Superior temporal gyrus (tissue), 1 donor: ENCODE measurements at regions not wholly inside any gene's neighbourhood (a gene's known extent, or its start where the extent isn't known, plus 50 kb on each side); places are given as distances from the start of the nearest gene placed in this dataset.

Experiments used
- DNase-seq: peaks from one replicate; pipeline ENCODE4 v3.0.0-alpha.2; 2016; ENCODE audit errors: extremely low spot score

DNA sequence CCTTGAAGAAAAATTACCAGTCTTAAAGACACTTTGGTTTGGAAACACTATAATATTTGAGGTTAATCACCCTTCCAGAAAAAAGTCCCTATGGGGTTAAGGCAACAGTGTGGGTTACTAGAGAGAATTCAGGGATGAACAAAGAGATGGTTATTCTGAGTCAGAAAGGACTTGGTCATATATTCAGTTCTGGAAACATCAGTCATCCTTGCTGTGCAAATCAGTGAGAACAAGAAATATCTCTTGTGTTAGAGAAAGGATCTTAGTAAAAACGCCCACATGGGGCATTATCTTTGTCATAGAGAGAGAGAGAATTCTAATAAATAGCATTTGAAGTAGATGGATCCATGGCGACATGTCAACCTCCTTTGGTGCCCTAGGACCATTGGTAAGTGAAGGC is 59.4 kb upstream of the E2F7 start:
- no peak for DNase-seq

DNA sequence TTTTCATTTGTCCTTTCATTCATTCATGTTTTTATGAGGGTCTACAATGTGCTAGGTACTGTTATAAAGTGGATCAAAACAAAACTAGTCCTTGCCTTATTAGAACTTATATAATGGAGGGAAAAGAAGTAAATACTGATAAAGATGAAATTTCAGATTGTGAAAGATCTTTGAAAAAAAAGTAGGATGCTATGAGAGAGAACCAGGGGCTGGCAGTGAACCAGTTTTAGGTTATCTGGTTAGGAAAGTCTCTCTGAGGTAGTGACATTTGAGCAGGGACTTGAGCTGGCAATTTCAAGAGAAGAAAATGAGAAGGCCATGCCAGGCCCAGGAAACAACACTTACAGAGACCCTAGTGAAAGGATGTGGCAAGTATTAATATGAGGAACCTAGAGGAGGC is 57.3 kb upstream of the E2F7 start:
- no peak for DNase-seq

DNA sequence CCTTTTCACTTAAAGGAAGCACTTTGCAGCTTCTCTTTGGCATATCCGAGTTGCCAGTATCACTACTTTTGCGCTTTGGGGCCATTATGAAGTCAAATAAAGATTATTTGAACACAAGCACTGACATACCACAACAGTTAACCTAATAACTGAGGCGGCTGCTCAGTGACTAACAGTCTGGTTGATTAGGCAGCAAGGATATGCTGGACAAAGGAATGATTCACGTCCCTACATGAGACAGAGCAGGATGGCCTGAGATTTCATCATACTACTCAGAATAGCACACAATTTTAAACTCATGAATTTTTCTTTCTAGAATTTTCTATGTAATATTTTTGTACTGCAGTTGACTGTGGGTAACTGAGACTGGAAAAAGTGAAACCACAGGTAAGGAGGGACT is 56.9 kb upstream of the E2F7 start:
- no peak for DNase-seq

GRCh38 chr12:77120156-77121085 is 55.1 kb upstream of the E2F7 start:
- no peak for DNase-seq

DNA sequence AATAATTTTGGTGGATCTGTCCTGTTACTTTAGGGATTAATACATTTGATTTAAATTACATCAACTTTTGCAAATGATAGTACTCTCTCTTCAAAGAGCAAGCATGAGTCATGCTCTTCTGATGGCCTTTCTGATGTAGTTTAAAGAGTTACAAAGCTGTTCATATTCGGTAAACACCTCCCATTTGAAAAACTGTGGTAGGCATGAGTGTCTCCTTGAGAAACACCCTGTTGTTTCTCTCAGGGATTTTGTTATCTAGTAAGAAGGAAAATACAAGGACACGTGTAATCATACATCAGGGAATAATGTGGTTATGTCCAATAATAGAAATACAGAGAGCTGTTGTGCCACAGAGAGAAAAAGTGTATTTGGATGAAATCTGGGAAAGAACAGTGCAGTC is 53.3 kb upstream of the E2F7 start:
- no peak for DNase-seq

DNA sequence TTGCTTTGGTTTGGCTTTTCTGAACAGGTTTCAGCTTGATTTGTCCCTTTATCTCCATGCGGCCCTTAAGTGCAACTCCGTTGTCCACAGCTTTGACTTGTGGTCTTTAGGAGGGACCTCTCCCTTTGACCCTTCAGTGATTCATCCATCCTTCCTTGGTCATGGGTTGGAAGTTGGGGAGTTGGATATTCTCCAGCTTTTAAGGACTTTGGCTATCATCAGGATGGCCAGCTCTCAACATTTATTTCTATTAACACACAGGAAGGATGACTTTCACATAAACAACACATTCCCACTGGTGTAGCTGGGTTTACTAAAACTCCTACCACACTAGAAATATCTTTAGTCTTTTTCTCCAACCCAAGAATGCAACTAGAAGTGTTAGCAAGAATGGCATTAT is 50.9 kb upstream of the E2F7 start:
- DNase-seq, result no peak

GRCh38 chr12:77115471-77115870 is 50.1 kb upstream of the E2F7 start:
- no peak for DNase-seq
